ENCODE measurements at regions not wholly inside any gene's neighbourhood (a gene's known extent, or its start where the extent isn't known, plus 50 kb on each side); places are given as distances from the start of the nearest gene placed in this dataset. TPM values are rescaled to one million over a fixed set of nuclear protein-coding genes. Genes with fewer than 3 reads are reported as not detected.

- TF ChIP-seq, protein P1, sequence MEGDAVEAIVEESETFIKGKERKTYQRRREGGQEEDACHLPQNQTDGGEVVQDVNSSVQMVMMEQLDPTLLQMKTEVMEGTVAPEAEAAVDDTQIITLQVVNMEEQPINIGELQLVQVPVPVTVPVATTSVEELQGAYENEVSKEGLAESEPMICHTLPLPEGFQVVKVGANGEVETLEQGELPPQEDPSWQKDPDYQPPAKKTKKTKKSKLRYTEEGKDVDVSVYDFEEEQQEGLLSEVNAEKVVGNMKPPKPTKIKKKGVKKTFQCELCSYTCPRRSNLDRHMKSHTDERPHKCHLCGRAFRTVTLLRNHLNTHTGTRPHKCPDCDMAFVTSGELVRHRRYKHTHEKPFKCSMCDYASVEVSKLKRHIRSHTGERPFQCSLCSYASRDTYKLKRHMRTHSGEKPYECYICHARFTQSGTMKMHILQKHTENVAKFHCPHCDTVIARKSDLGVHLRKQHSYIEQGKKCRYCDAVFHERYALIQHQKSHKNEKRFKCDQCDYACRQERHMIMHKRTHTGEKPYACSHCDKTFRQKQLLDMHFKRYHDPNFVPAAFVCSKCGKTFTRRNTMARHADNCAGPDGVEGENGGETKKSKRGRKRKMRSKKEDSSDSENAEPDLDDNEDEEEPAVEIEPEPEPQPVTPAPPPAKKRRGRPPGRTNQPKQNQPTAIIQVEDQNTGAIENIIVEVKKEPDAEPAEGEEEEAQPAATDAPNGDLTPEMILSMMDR (IDR thresholded peaks at IDR 0.05; ENCODE audit: insufficient read depth, low read depth, low read length) = no peak
- DNase-seq (ENCODE audit: low read depth) = no peak
- H3K4me3 ChIP-seq (ENCODE audit: low read depth, low read length) = no peak overlapping the region
These were observed 53.9 kb upstream of the GLI2 start for GRCh38 chr2:120681696-120682288.

DNA sequence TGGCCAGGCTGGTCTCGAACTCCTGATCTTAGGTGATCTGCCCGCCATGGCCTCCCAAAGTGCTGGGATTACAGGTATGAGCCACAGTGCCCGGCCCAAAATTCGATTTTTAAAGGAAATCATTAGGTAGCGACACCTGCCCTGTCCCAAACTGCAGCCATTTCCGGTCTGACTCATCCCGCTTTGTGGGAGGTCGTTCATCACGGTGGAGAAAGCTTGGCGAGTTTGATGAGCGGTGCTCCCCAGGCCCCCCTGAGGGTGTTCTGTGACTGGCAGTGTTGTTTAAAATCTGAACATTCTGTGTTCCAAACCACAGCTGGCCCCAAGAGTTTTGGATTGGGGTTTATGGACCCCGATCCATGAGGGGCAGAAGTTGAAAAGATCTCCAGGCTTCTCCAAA, 53.0 kb upstream of the GLI2 start:
- H3K4me3 ChIP-seq (ENCODE audit: low read depth, low read length) = no peak overlapping the region
- DNase-seq (ENCODE audit: low read depth) = no peak
- TF ChIP-seq, protein P1 (IDR thresholded peaks at IDR 0.05; ENCODE audit: insufficient read depth, low read depth, low read length) = no peak

DNA sequence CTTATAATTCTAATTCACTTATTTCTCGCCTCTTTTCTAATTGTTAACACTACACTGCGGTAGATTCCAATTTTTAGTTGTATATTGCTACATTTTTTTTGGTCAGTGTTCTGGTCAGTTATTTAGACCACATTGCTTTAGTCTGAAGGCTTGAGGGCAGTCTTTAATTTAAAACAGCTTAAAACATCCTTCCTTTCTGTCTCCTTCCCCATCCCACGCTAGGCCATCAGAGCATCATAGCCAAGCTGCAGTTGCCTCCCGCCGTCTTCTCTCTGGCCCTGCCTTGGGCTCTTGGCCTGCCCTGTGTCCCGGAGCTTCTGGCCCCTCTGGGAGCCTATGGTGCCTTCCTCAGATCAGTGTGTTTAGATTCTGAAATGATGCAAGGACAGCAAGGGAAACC, 52.6 kb upstream of the GLI2 start:
- TF ChIP-seq, protein P1 (IDR thresholded peaks at IDR 0.05; ENCODE audit: insufficient read depth, low read depth, low read length) = no peak
- H3K4me3 ChIP-seq (ENCODE audit: low read depth, low read length) = no peak overlapping the region
- no peak for DNase-seq (ENCODE audit: low read depth)

- DNase-seq (ENCODE audit: low read depth) = no peak
- no peak overlapping the region for H3K4me3 ChIP-seq (ENCODE audit: low read depth, low read length)
- TF ChIP-seq, protein P1 (IDR thresholded peaks at IDR 0.05; ENCODE audit: insufficient read depth, low read depth, low read length) = no peak
These were observed 52.0 kb upstream of the GLI2 start for GRCh38 chr2:120683701-120684100.

- H3K4me3 ChIP-seq (ENCODE audit: low read depth, low read length) = no peak overlapping the region
- DNase-seq (ENCODE audit: low read depth) = peak; percentile 76
- TF ChIP-seq, protein P1 (IDR thresholded peaks at IDR 0.05; ENCODE audit: insufficient read depth, low read depth, low read length) = no peak
These were observed 51.2 kb upstream of the GLI2 start for GRCh38 chr2:120684289-120685065.

- DNase-seq (ENCODE audit: low read depth) = no peak
- TF ChIP-seq, protein P1 (IDR thresholded peaks at IDR 0.05; ENCODE audit: insufficient read depth, low read depth, low read length) = no peak
- no peak overlapping the region for H3K4me3 ChIP-seq (ENCODE audit: low read depth, low read length)
These were observed 50.3 kb upstream of the GLI2 start for GRCh38 chr2:120685066-120685973.

Small RNA genes in the stretch of these regions (small RNA-seq; reads per million reads assigned to genes)
- not detected for gene RF00019
